ENCODE measurements at regions not wholly inside any gene's neighbourhood (a gene's known extent, or its start where the extent isn't known, plus 50 kb on each side); places are given as distances from the start of the nearest gene placed in this dataset.

DNA sequence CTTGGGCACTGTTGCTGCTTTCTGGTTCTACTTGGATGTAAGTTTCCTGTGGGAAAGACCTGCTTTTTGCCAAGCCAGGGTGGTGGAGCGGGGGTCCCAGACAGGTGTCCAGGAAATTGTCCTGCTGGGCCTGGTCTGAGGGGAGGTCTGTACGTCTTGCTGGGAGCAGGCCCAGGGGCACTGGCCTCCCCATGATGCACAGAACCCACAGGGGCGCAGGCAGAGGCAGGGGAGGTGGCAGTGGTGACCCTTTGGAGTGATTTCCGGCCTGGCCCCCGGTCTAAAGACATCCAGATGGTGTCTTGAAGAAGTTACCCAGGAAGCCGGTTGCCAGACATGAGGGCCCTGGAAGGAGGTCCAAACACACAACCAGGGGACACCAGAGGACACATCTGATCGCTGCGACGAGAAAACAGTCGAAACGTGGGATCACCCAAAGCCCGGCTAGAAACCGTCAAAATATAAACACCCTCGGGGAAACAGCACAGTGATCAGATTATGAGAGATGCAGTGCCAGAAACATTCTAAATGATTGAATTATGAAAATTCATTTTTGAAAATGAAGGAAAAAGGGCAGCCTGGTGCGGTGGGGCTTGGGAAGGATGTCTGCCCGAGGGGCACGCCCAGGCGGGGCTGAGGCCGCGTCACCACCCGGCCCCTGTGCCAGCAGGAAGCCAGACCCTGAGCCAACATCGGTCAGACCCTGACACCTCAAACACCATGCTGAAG is 59.6 kb downstream of the TMEM270 start (continued):
- no peak for TF ChIP-seq NFE2 (CRISPR knock-in tag; IDR thresholded peaks at IDR 0.05)

GRCh38 chr7:73921623-73922528 is 60.9 kb downstream of the TMEM270 start:
- in situ Hi-C loops (cut with HindIII; ENCODE audit: extremely low pct_ligation_motif_present, low pct_unique_long_range_greater_than_20kb): no loop called here
- WGBS (ENCODE audit: low lambda C conversion rate): 15% methylated on average over 9 of the region's 15 CpGs

More at GRCh38 chr7:73921623-73922528, 60.9 kb downstream of the TMEM270 start:
- Histone ChIP-seq H3K9me3 (ENCODE audit: low read length) (no peaks in the 10 kb centered on the region), H3K27me3 (ENCODE audit: control insufficient read depth in 1 of 2, insufficient read depth in 2 of 2, low read length in 2 of 2) (peaks cover 2 to 15% of the 10 kb centered on the region in 2 experiments; a peak in 3 of 5 replicates), H3K36me3 (replicated peaks in 1 of 2; ENCODE audit: control insufficient read depth in 1 of 2, insufficient read depth in 2 of 2, low read length in 2 of 2) (no peaks in the 10 kb centered on the region), H3K4me2 (ENCODE audit: low read depth, low read length) (no peak overlapping the region), H3K9ac (ENCODE audit: insufficient read depth, low read depth, low read length) (no peak overlapping the region), H3K4me1 (ENCODE audit: insufficient read depth, low read length) (no peaks in the 10 kb centered on the region), H2AFZ (ENCODE audit: low read length) (no peak overlapping the region), H3K4me3 (replicated peaks in 1 of 3; ENCODE audit: insufficient read depth in 1 of 3, low read depth in 2 of 3, low read length in 3 of 3) (no peak overlapping the region), H3K79me2 (ENCODE audit: insufficient read depth, low read length) (no peaks in the 10 kb centered on the region), H3K27ac (ENCODE audit: extremely low read length, insufficient read depth, low read length) (no peak overlapping the region), H4K20me1 (ENCODE audit: insufficient read depth, low read length) (no peaks in the 10 kb centered on the region)
- CTCF ChIA-PET (ENCODE audit: low intra/inter-chr PET ratio, low total read pairs): no interaction called here
- POLR2A ChIA-PET: no interaction called here
- TF ChIP-seq NCOA1 (CRISPR knock-in tag; IDR thresholded peaks at IDR 0.05) (no peak), PPARG (CRISPR knock-in tag; conservative IDR thresholded peaks at IDR 0.05) (no peak), ZNF788 (CRISPR knock-in tag; IDR thresholded peaks at IDR 0.05; ENCODE audit: borderline replicate concordance) (no peak), IRF2 (CRISPR knock-in tag; IDR thresholded peaks at IDR 0.05) (no peak), CSRNP1 (CRISPR knock-in tag; IDR thresholded peaks at IDR 0.05) (no peak), ZNF251 (CRISPR knock-in tag; IDR thresholded peaks at IDR 0.05) (no peak), ASH2L (IDR thresholded peaks at IDR 0.05; ENCODE audit: insufficient read length, low read depth, low read length) (no peak), ZNF280D (CRISPR knock-in tag; IDR thresholded peaks at IDR 0.05) (no peak), ZNF883 (CRISPR knock-in tag; IDR thresholded peaks at IDR 0.05; ENCODE audit: not compliant biosample characterization) (no peak), BHLHE40 (IDR thresholded peaks at IDR 0.05; ENCODE audit: low read length) (no peak), ZNF589 (CRISPR knock-in tag; conservative IDR thresholded peaks at IDR 0.05) (no peak), MZF1 (CRISPR knock-in tag; IDR thresholded peaks at IDR 0.05; ENCODE audit: borderline replicate concordance) (no peak), ZNF615 (CRISPR knock-in tag; IDR thresholded peaks at IDR 0.05; ENCODE audit: borderline replicate concordance) (no peak)
- TF ChIP-seq, protein P1, sequence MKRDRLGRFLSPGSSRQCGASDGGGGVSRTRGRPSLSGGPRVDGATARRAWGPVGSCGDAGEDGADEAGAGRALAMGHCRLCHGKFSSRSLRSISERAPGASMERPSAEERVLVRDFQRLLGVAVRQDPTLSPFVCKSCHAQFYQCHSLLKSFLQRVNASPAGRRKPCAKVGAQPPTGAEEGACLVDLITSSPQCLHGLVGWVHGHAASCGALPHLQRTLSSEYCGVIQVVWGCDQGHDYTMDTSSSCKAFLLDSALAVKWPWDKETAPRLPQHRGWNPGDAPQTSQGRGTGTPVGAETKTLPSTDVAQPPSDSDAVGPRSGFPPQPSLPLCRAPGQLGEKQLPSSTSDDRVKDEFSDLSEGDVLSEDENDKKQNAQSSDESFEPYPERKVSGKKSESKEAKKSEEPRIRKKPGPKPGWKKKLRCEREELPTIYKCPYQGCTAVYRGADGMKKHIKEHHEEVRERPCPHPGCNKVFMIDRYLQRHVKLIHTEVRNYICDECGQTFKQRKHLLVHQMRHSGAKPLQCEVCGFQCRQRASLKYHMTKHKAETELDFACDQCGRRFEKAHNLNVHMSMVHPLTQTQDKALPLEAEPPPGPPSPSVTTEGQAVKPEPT (CRISPR knock-in tag; IDR thresholded peaks at IDR 0.05; ENCODE audit: low read depth): no peak
- no peak; the same call in 1 of the 3 replicates for ATAC-seq
- intact Hi-C loops (cut with micrococcal nuclease; ENCODE audit: unreplicated experiment): no loop called here
- no TSS peak for BruUV-seq (replicated peaks)
- no peak for FAIRE-seq
- no peak for DNase-seq (ENCODE audit: low spot score)

All from HepG2 (cell line).